ENCODE measurements at regions not wholly inside any gene's neighbourhood (a gene's known extent, or its start where the extent isn't known, plus 50 kb on each side); places are given as distances from the start of the nearest gene placed in this dataset.

DNA sequence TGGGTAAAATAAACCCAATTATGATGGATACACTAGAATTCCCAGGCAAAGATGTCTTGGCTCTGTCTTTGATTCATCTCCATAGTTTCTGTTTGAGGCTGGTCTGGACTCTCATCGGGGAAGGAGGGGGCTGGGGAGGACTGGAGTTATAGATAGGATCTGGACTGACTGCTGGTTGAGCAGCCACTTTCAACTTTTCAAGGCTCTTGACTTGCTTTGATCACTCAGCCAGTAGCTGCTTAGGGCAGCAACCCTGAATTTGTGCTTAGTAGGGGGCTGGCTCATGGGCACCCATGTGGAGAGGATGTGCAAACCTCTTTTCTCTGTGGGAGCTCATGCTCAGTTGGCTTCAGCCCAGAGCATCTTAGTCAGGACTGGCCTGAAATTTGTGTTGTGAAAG lies 114.0 kb upstream of the NEDD9 start:
- Mint-ChIP-seq H3K36me3 (ENCODE audit: low read depth) (peaks cover 74% of the 10 kb centered on the region), H3K4me3 (no peak overlapping the region), H3K4me1 (ENCODE audit: low read depth) (peaks cover 58% of the 10 kb centered on the region), H3K27ac (no peak overlapping the region), H3K9me3 (ENCODE audit: insufficient read depth) (no peaks in the 10 kb centered on the region), H3K27me3 (ENCODE audit: low read depth) (no peaks in the 10 kb centered on the region)
- POLR2A ChIA-PET: interaction anchor here (1.1 kb wide), 1 partner anchor 68 kb away, joined by 4 read pairs; no protein-coding TSS in a partner anchor
- ATAC-seq (no peak), DNase-seq (no peak)
- CTCF ChIA-PET: interaction anchor here (1.5 kb wide), 1 partner anchor 150 kb away, joined by 9 read pairs; no protein-coding TSS in a partner anchor

DNA sequence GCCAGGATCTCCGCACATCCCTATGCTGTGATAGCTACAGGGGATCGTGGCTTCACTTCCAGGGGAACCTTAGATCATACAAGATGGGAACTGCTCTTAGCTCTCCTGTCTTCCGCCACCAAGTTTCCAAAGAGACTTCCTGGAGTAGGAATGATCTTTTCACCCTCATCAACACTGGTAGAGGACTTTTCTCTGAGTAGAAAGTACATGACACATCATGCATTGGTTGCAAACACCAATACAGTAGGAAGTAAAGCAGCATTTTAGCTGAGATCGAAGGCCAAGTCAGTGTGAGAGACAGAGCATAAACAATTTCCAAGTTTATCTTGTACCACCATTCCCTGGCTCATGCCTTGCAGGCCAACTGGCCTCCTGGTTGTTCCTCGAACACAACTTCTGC lies 113.1 kb upstream of the NEDD9 start:
- DNase-seq (no peak), ATAC-seq (no peak)
- POLR2A ChIA-PET: no interaction called here
- Mint-ChIP-seq H3K4me3 (no peak overlapping the region), H3K27me3 (ENCODE audit: low read depth) (no peaks in the 10 kb centered on the region), H3K36me3 (ENCODE audit: low read depth) (peaks cover 74% of the 10 kb centered on the region), H3K9me3 (ENCODE audit: insufficient read depth) (peaks cover 3% of the 10 kb centered on the region), H3K4me1 (ENCODE audit: low read depth) (peaks cover 57% of the 10 kb centered on the region), H3K27ac (no peak overlapping the region)
- CTCF ChIA-PET: interaction anchor here (0.9 to 1.3 kb wide), 2 partner anchors 87 to 150 kb away, joined by 3 read pairs; no protein-coding TSS in a partner anchor

GRCh38 chr6:11343963-11344723 lies 111.7 kb upstream of the NEDD9 start:
- no peak for DNase-seq
- no peak overlapping the region for H3K4me3 Mint-ChIP-seq
- no peak for ATAC-seq
- POLR2A ChIA-PET: no interaction called here
- peaks cover 3% of the 10 kb centered on the region for H3K9me3 Mint-ChIP-seq (ENCODE audit: insufficient read depth)
- H3K27me3 Mint-ChIP-seq (ENCODE audit: low read depth): no peaks in the 10 kb centered on the region
- CTCF ChIA-PET: no interaction called here
- H3K27ac Mint-ChIP-seq: no peak overlapping the region
- peaks cover 71% of the 10 kb centered on the region for H3K36me3 Mint-ChIP-seq (ENCODE audit: low read depth)
- H3K4me1 Mint-ChIP-seq (ENCODE audit: low read depth): peaks cover 53% of the 10 kb centered on the region

DNA sequence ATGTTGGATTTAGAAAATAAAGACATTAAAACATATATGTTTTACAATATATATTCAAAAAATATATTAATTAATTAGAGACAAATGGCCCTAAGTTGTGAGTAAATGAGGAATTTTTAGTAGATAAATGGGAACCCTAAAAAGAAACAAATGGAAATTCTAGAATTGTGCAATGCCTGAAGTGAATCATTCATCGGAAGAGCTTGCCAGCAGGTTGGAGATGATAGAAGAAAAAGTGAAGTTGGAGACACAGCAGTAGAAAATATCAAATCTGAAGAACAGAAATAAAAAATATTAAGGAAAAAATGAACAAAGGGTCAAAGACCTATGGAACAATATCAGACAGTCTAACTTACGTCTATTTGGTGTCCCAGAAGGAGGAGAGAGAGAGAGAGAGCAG lies 109.4 kb upstream of the NEDD9 start:
- no peak for ATAC-seq
- H3K36me3 Mint-ChIP-seq (ENCODE audit: low read depth): peaks cover 56% of the 10 kb centered on the region
- H3K4me1 Mint-ChIP-seq (ENCODE audit: low read depth): peaks cover 35% of the 10 kb centered on the region
- H3K4me3 Mint-ChIP-seq: no peak overlapping the region
- H3K27me3 Mint-ChIP-seq (ENCODE audit: low read depth): no peaks in the 10 kb centered on the region
- H3K9me3 Mint-ChIP-seq (ENCODE audit: insufficient read depth): peaks cover 3% of the 10 kb centered on the region
- CTCF ChIA-PET: interaction anchor here (1.1 to 1.7 kb wide), 2 partner anchors 12 to 17 kb away, joined by 3 to 7 read pairs; no protein-coding TSS in a partner anchor
- POLR2A ChIA-PET: interaction anchor here (0.7 kb wide), 1 partner anchor 139 kb away, joined by 7 read pairs; no protein-coding TSS in a partner anchor
- H3K27ac Mint-ChIP-seq: no peak overlapping the region
- no peak for DNase-seq

GRCh38 chr6:11341303-11341702 lies 108.8 kb upstream of the NEDD9 start:
- peaks cover 52% of the 10 kb centered on the region for H3K36me3 Mint-ChIP-seq (ENCODE audit: low read depth)
- H3K27me3 Mint-ChIP-seq (ENCODE audit: low read depth): no peaks in the 10 kb centered on the region
- peaks cover 33% of the 10 kb centered on the region for H3K4me1 Mint-ChIP-seq (ENCODE audit: low read depth)
- no peak overlapping the region for H3K4me3 Mint-ChIP-seq
- no peak overlapping the region for H3K27ac Mint-ChIP-seq
- ChIA-PET CTCF (interaction anchor here (1.1 to 1.7 kb wide), 2 partner anchors 13 to 18 kb away, joined by 3 to 7 read pairs; no protein-coding TSS in a partner anchor), POLR2A (interaction anchor here (0.7 kb wide), 1 partner anchor 139 kb away, joined by 7 read pairs; no protein-coding TSS in a partner anchor)
- peaks cover 3% of the 10 kb centered on the region for H3K9me3 Mint-ChIP-seq (ENCODE audit: insufficient read depth)
- ATAC-seq (no peak), DNase-seq (no peak)

DNA sequence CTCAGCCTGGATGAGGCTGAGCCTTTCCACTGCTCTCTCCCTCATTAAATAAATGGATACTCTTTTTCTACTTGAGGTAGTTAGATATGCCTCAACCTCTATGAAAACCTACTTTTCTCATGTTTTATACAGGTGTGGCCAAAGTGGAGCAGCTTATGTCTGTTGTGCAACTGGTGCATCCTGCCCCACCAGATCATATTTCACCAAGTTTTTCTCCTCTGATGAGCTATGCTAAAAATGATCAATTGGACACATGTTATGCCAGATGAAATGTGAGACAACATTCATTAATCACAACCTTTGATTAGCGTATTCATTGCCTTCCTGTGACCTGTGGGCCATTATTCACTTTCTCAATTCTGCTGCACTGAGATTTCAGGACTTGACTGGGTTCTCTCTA lies 106.9 kb upstream of the NEDD9 start:
- CTCF ChIA-PET: interaction anchor here (1.1 to 1.7 kb wide), 2 partner anchors 24 to 157 kb away, joined by 3 to 5 read pairs; no protein-coding TSS in a partner anchor
- H3K27ac Mint-ChIP-seq: no peak overlapping the region
- no peak for DNase-seq
- H3K36me3 Mint-ChIP-seq (ENCODE audit: low read depth): peaks cover 53% of the 10 kb centered on the region
- peaks cover 3% of the 10 kb centered on the region for H3K9me3 Mint-ChIP-seq (ENCODE audit: insufficient read depth)
- POLR2A ChIA-PET: no interaction called here
- no peaks in the 10 kb centered on the region for H3K27me3 Mint-ChIP-seq (ENCODE audit: low read depth)
- H3K4me3 Mint-ChIP-seq: no peak overlapping the region
- peaks cover 25% of the 10 kb centered on the region for H3K4me1 Mint-ChIP-seq (ENCODE audit: low read depth)
- ATAC-seq: no peak

- POLR2A ChIA-PET: interaction anchor here (0.7 kb wide), 1 partner anchor 694 kb away, joined by 3 read pairs; no protein-coding TSS in a partner anchor
Measured at GRCh38 chr6:11337306-11337705, 104.8 kb upstream of the NEDD9 start.

DNA sequence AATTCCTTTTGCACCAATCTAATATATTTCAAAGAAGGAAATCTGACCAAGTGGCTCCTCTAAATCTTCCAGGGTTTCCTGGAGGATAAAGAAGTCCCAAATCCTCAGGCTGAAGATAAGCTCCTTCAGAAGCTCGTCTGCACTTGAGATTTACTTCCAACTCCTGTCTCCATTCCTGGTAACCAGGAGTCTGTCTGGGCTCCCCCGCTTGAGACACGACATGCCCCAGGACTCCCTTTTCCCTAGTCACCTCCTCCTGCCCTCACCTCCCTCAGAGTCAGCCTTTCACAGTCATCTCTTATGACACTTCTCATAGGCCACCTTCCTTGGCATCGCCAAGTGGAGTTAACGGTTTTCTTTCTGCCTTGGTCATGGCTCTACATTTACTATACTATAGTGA lies 103.4 kb upstream of the NEDD9 start:
- peaks cover 22% of the 10 kb centered on the region for H3K4me1 Mint-ChIP-seq (ENCODE audit: low read depth)
- CTCF ChIA-PET: no interaction called here

More at GRCh38 chr6:11337306-11337705, 104.8 kb upstream of the NEDD9 start:
- Mint-ChIP-seq H3K36me3 (ENCODE audit: low read depth) (peaks cover 55% of the 10 kb centered on the region), H3K27ac (no peak overlapping the region), H3K4me3 (no peak overlapping the region), H3K9me3 (ENCODE audit: insufficient read depth) (peaks cover 3% of the 10 kb centered on the region), H3K27me3 (ENCODE audit: low read depth) (no peaks in the 10 kb centered on the region), H3K4me1 (ENCODE audit: low read depth) (peaks cover 16% of the 10 kb centered on the region)
- ATAC-seq (no peak), DNase-seq (no peak)
- CTCF ChIA-PET: interaction anchor here (0.6 to 0.7 kb wide), 2 partner anchors 17 to 252 kb away, joined by 3 read pairs; no protein-coding TSS in a partner anchor

DNA sequence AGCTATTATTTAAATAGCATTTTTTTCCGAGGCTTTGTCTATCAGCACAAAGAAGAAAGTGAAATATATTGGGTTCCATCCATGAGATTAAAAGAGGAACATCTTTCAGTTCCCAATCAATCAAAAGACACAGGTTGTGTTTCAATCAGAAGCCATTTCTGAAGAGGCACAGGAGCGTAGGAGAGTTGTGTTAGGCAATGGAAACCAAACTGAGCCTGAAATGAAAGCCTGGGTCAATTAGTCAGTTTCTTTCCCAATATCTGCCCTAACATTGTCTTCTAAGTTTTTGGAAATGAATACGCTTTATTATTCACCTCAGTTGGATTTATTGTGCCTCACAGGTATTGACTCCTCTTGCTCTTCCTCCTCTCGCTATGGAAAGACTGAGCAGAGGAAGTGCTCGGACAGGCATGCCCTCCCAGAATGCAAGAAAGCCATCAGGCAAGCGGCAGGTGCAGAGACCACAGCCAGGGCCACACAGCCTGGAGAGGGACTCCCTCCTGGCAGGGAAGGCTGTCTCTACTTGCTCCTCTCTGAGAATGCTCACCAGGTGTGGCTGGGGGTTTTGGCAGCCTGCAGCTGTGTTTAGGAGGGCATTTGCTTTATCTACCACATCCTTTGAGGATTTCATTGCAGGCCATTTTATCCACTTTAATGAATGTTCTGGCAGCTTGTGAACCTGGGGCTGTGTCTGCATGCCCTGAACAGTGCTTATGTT lies 100.8 kb upstream of the NEDD9 start:
- no peak for DNase-seq
- Mint-ChIP-seq H3K4me3 (no peak overlapping the region), H3K36me3 (ENCODE audit: low read depth) (peaks cover 59% of the 10 kb centered on the region), H3K9me3 (ENCODE audit: insufficient read depth) (no peaks in the 10 kb centered on the region), H3K27me3 (ENCODE audit: low read depth) (no peaks in the 10 kb centered on the region), H3K4me1 (ENCODE audit: low read depth) (peaks cover 36% of the 10 kb centered on the region), H3K27ac (no peak overlapping the region)
- POLR2A ChIA-PET: interaction anchor here (0.6 to 1.2 kb wide), 3 partner anchors 25 to 218 kb away, joined by 3 to 4 read pairs (median 3); no protein-coding TSS in a partner anchor
- no peak for ATAC-seq
- CTCF ChIA-PET: interaction anchor here (0.9 kb wide), 2 partner anchors 8 to 33 kb away, joined by 3 read pairs; no protein-coding TSS in a partner anchor

More for the DNA sequence above, 103.4 kb upstream of the NEDD9 start:
- Mint-ChIP-seq H3K27me3 (ENCODE audit: low read depth) (no peaks in the 10 kb centered on the region), H3K27ac (no peak overlapping the region), H3K9me3 (ENCODE audit: insufficient read depth) (peaks cover under 1% of the 10 kb centered on the region), H3K4me3 (no peak overlapping the region), H3K36me3 (ENCODE audit: low read depth) (peaks cover 54% of the 10 kb centered on the region)
- DNase-seq (no peak), ATAC-seq (no peak)
- POLR2A ChIA-PET: no interaction called here

DNA sequence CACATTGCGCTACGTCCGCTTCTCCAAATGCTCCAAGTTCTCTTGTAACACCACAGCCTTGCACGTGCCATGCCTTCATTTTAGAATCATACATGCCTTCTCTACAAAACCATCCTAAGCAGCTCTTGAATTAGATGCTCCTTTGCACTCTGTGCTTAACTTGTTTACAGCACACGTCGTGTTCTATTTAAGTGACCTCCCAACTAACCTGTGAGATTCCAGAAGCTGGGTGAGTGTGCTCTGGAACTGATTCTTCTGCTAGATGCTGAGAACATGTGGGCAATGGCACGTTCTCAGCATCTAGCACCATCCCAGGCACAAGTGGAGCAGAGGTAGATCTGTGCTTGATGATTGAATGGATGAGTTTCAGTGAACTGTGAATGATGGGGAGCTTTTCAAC lies 100.0 kb upstream of the NEDD9 start:
- DNase-seq (no peak), ATAC-seq (no peak)
- H3K4me3 Mint-ChIP-seq: no peak overlapping the region
- H3K27ac Mint-ChIP-seq: no peak overlapping the region
- H3K27me3 Mint-ChIP-seq (ENCODE audit: low read depth): no peaks in the 10 kb centered on the region
- no peaks in the 10 kb centered on the region for H3K9me3 Mint-ChIP-seq (ENCODE audit: insufficient read depth)
- H3K4me1 Mint-ChIP-seq (ENCODE audit: low read depth): peaks cover 42% of the 10 kb centered on the region
- POLR2A ChIA-PET: interaction anchor here (1.2 to 1.6 kb wide), 2 partner anchors 26 to 108 kb away, joined by 3 to 8 read pairs; no protein-coding TSS in a partner anchor
- CTCF ChIA-PET: interaction anchor here (2.0 to 3.2 kb wide), 2 partner anchors 109 to 164 kb away, joined by 9 to 15 read pairs; no protein-coding TSS in a partner anchor
- peaks cover 60% of the 10 kb centered on the region for H3K36me3 Mint-ChIP-seq (ENCODE audit: low read depth)

GRCh38 chr6:11331111-11331510 lies 98.6 kb upstream of the NEDD9 start:
- peaks cover 69% of the 10 kb centered on the region for H3K36me3 Mint-ChIP-seq (ENCODE audit: low read depth)
- no peaks in the 10 kb centered on the region for H3K27me3 Mint-ChIP-seq (ENCODE audit: low read depth)
- H3K9me3 Mint-ChIP-seq (ENCODE audit: insufficient read depth): no peaks in the 10 kb centered on the region
- ChIA-PET CTCF (interaction anchor here (1.6 to 3.2 kb wide), 3 partner anchors 23 to 165 kb away, joined by 3 to 15 read pairs (median 9); no protein-coding TSS in a partner anchor), POLR2A (interaction anchor here (1.5 to 1.6 kb wide), 2 partner anchors 99 to 107 kb away, joined by 4 to 8 read pairs; partner anchors contain the start of gene NEDD9)
- H3K27ac Mint-ChIP-seq: peak overlapping the region; percentile 4
- H3K4me1 Mint-ChIP-seq (ENCODE audit: low read depth): peaks cover 49% of the 10 kb centered on the region
- H3K4me3 Mint-ChIP-seq: no peak overlapping the region
- no peak for ATAC-seq
- no peak for DNase-seq
